GM18873 (cell line): ENCODE measurements at regions not wholly inside any gene's neighbourhood (a gene's known extent, or its start where the extent isn't known, plus 50 kb on each side); places are given as distances from the start of the nearest gene placed in this dataset.

Experiments
- ATAC-seq: cut with Tn5 transposase; IDR thresholded peaks from one replicate; pipeline ENCODE4 v1.9.1; 2021; ENCODE audit warnings: mild to moderate bottlenecking, moderate library complexity, moderate number of reproducible peaks; ENCODE audit not compliant: unreplicated experiment, low FRiP score

- no peak for ATAC-seq
Observed at GRCh38 chrX:39756086-39756883, 341.5 kb downstream of the BCOR start.

GRCh38 chrX:39757971-39758370, 339.8 kb downstream of the BCOR start:
- no peak for ATAC-seq

GRCh38 chrX:39758791-39759525, 338.8 kb downstream of the BCOR start:
- no peak for ATAC-seq

- ATAC-seq: no peak
Observed at GRCh38 chrX:39759526-39760224, 338.1 kb downstream of the BCOR start.

GRCh38 chrX:39760930-39761329, 336.8 kb downstream of the BCOR start:
- ATAC-seq: no peak

- ATAC-seq: no peak
Observed at GRCh38 chrX:39762266-39762841, 335.4 kb downstream of the BCOR start.

- ATAC-seq: no peak
Observed at GRCh38 chrX:39764441-39764914, 333.3 kb downstream of the BCOR start.

- no peak for ATAC-seq
Observed at GRCh38 chrX:39765327-39765726, 332.4 kb downstream of the BCOR start.

- no peak for ATAC-seq
Observed at GRCh38 chrX:39766085-39766726, 331.6 kb downstream of the BCOR start.

- no peak for ATAC-seq
Observed at GRCh38 chrX:39766855-39767254, 330.9 kb downstream of the BCOR start.

- no peak for ATAC-seq
Observed at GRCh38 chrX:39767446-39767845, 330.3 kb downstream of the BCOR start.

GRCh38 chrX:39769748-39770147, 328.0 kb downstream of the BCOR start:
- no peak for ATAC-seq

GRCh38 chrX:39771089-39771488, 326.7 kb downstream of the BCOR start:
- no peak for ATAC-seq

- ATAC-seq: no peak
Observed at GRCh38 chrX:39772057-39772832, 325.5 kb downstream of the BCOR start.

- no peak for ATAC-seq
Observed at GRCh38 chrX:39773150-39773549, 324.6 kb downstream of the BCOR start.

GRCh38 chrX:39773923-39774773, 323.6 kb downstream of the BCOR start:
- no peak for ATAC-seq

GRCh38 chrX:39774774-39775328, 322.9 kb downstream of the BCOR start:
- ATAC-seq: no peak

GRCh38 chrX:39777623-39778025, 320.1 kb downstream of the BCOR start:
- no peak for ATAC-seq
